ENCODE measurements at regions not wholly inside any gene's neighbourhood (a gene's known extent, or its start where the extent isn't known, plus 50 kb on each side); places are given as distances from the start of the nearest gene placed in this dataset.
"Not testable (repeated sequence)": the region's sequence is repeated elsewhere in the genome, so short reads cannot be mapped to it uniquely, and the experiment has no call there.

DNA sequence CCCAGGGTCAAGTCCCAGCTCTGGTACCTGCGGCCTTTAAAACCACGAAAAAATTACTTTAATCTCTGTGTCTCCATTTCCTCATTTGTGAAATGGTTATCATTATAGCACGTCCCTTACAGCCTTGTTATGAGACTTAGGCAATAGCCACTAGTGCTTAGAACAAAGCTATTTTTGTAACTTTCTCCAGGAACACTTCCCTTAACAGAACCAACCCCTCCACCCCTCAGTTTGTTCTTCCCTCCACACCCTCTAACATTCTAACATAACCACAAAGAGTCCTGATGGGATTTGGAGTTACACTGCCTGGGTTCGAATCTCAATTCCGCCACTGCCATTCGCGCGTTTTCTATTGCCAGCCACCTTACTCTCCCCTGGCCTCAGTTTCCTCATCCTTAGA, 2777.4 kb upstream of the TPTE start:
- H3K4me3 ChIP-seq (ENCODE audit: low read length); H3K9me3 ChIP-seq (ENCODE audit: low read length); POLR2A ChIA-PET; H3K27me3 Mint-ChIP-seq; H3K36me3 Mint-ChIP-seq; DNase-seq; H3K27ac ChIP-seq (ENCODE audit: low read depth, low read length); H3K4me3 Mint-ChIP-seq; H3K36me3 ChIP-seq (ENCODE audit: insufficient read depth, low read length); H3K27ac Mint-ChIP-seq; H3K9me3 Mint-ChIP-seq; CTCF ChIA-PET; H3K4me1 ChIP-seq (ENCODE audit: insufficient read depth, low read length); H3K27me3 ChIP-seq (ENCODE audit: insufficient read depth, low read length, poor library complexity, severe bottlenecking); H3K4me1 Mint-ChIP-seq: not testable (repeated sequence)

DNA sequence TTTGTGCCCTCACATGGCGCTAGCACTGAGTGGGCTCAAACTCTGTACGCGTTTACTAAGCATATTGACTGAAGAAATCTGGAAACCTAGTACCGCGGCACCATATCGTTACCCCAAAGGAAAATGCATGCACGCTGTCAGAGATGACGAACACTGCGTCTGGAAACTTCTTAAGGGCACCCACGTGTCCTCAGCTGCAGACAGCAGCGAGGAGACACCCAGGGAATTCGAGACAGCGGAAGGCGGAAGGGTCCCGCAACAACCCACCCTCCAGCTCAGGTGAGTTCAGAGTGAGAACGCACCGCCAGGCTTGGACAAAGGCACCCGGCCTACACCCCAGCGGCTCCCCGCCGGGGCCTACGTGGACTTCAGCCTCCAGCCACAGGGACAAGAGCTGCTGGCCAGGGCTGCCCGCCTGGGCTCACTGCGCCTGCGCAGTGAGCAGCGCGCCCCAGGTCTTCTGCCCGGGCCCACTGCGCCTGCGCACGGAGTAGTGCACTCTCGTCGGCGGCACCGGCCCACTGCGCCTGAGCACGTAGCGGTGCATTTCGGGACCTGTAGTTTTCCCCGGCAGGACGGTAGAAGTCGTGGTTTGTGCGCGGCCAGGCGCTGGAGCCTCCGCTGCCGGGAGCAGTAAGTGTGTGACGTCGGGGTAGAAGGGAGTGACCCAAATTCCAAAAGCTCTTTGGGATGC, 2776.8 kb upstream of the TPTE start:
- H3K9me3 Mint-ChIP-seq; H3K27me3 Mint-ChIP-seq; H3K9me3 ChIP-seq (ENCODE audit: low read length); H3K36me3 ChIP-seq (ENCODE audit: insufficient read depth, low read length); CTCF ChIA-PET; H3K27ac Mint-ChIP-seq; DNase-seq; H3K27me3 ChIP-seq (ENCODE audit: insufficient read depth, low read length, poor library complexity, severe bottlenecking); H3K4me1 Mint-ChIP-seq; H3K4me3 Mint-ChIP-seq; H3K27ac ChIP-seq (ENCODE audit: low read depth, low read length); POLR2A ChIA-PET; H3K4me3 ChIP-seq (ENCODE audit: low read length); H3K4me1 ChIP-seq (ENCODE audit: insufficient read depth, low read length); H3K36me3 Mint-ChIP-seq: not testable (repeated sequence)

DNA sequence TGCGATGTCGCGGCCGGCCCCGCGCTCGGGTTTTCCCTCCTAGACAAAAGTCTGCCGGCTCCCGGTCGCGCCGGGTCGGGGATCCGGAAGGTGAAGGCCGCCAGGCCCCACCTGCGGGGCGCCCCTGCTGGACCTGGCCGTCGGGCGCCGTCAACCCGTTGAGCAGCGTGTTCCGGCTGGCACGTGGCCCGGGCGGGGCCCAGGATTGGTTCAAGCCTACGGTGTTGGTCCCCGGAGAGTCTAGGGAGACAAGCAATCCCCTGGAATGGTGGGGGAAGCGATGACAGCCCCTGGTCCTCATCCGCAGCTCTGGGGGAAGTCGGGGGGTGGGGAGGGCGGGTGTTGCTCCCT, 2776.3 kb upstream of the TPTE start:
- not testable (repeated sequence) for DNase-seq; H3K27ac ChIP-seq (ENCODE audit: low read depth, low read length); H3K4me3 ChIP-seq (ENCODE audit: low read length)

GRCh38 chr21:7747964-7748363, 2773.4 kb upstream of the TPTE start:
- H3K4me1 ChIP-seq (ENCODE audit: insufficient read depth, low read length); H3K4me3 Mint-ChIP-seq; H3K9me3 ChIP-seq (ENCODE audit: low read length); H3K27ac ChIP-seq (ENCODE audit: low read depth, low read length); DNase-seq; H3K27me3 ChIP-seq (ENCODE audit: insufficient read depth, low read length, poor library complexity, severe bottlenecking); H3K36me3 ChIP-seq (ENCODE audit: insufficient read depth, low read length); H3K27ac Mint-ChIP-seq; H3K27me3 Mint-ChIP-seq; H3K9me3 Mint-ChIP-seq; CTCF ChIA-PET; H3K36me3 Mint-ChIP-seq; POLR2A ChIA-PET; H3K4me3 ChIP-seq (ENCODE audit: low read length); H3K4me1 Mint-ChIP-seq: not testable (repeated sequence)

More for the DNA sequence above, 2776.3 kb upstream of the TPTE start:
- H3K4me1 ChIP-seq (ENCODE audit: insufficient read depth, low read length); CTCF ChIA-PET; H3K9me3 Mint-ChIP-seq; H3K27ac Mint-ChIP-seq; H3K36me3 ChIP-seq (ENCODE audit: insufficient read depth, low read length); H3K9me3 ChIP-seq (ENCODE audit: low read length); POLR2A ChIA-PET; H3K4me3 Mint-ChIP-seq; H3K36me3 Mint-ChIP-seq; H3K27me3 ChIP-seq (ENCODE audit: insufficient read depth, low read length, poor library complexity, severe bottlenecking); H3K27me3 Mint-ChIP-seq; H3K4me1 Mint-ChIP-seq: not testable (repeated sequence)

DNA sequence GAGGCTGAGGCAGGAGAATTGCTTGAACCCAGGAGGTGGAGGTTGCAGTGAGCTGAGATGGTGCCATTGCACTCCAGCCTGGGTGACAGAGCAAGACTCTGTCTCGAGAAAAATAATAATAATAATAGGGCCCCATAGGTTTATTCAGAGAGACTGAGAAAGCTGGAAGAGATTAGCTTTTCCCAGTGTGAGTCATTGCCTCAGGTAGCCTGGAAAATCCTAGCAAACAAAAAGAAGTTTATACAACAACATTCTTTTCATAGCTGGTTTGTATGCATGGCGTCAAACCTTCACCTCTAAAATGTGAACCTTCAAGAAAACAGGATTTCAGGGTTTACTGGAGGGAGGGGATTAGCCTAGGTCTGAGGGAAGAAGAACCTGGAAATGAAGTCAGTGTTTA, 2768.8 kb upstream of the TPTE start:
- H3K36me3 ChIP-seq (ENCODE audit: insufficient read depth, low read length); H3K27ac ChIP-seq (ENCODE audit: low read depth, low read length); H3K4me3 ChIP-seq (ENCODE audit: low read length); H3K27me3 ChIP-seq (ENCODE audit: insufficient read depth, low read length, poor library complexity, severe bottlenecking); DNase-seq; H3K4me1 Mint-ChIP-seq; H3K9me3 ChIP-seq (ENCODE audit: low read length); H3K27ac Mint-ChIP-seq; H3K4me3 Mint-ChIP-seq; H3K36me3 Mint-ChIP-seq; POLR2A ChIA-PET; H3K9me3 Mint-ChIP-seq; CTCF ChIA-PET; H3K27me3 Mint-ChIP-seq; H3K4me1 ChIP-seq (ENCODE audit: insufficient read depth, low read length): not testable (repeated sequence)

DNA sequence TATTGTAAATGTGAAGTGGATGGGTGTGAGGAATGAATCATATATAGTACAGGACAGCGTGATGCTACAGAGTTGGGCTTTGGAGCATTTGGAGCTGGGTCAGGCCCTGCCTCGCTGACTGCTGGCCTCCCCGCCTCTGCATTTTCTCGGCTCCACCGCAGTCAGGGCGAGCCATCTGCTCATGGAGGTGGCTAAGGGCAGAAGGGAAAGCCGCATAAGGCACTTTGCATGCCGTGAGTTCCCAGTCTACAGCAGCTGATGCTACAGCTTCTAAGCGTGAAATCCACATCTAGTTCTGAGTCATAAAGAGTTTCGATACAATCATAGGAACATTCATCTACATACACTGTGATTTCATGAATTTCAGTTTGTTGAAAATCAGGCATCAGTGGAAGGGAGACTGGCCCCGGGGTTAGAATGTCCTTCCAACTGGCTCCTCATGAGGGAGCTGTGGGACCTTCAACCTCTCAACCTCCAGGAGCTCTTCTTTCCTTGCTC, 2768.0 kb upstream of the TPTE start:
- CTCF ChIA-PET; H3K4me3 ChIP-seq (ENCODE audit: low read length); POLR2A ChIA-PET; H3K4me1 Mint-ChIP-seq; DNase-seq; H3K9me3 Mint-ChIP-seq; H3K36me3 ChIP-seq (ENCODE audit: insufficient read depth, low read length); H3K36me3 Mint-ChIP-seq; H3K9me3 ChIP-seq (ENCODE audit: low read length); H3K27me3 Mint-ChIP-seq; H3K4me3 Mint-ChIP-seq; H3K27ac Mint-ChIP-seq; H3K4me1 ChIP-seq (ENCODE audit: insufficient read depth, low read length); H3K27ac ChIP-seq (ENCODE audit: low read depth, low read length); H3K27me3 ChIP-seq (ENCODE audit: insufficient read depth, low read length, poor library complexity, severe bottlenecking): not testable (repeated sequence)

- H3K4me3 ChIP-seq (ENCODE audit: low read length); H3K36me3 Mint-ChIP-seq; POLR2A ChIA-PET; H3K4me1 ChIP-seq (ENCODE audit: insufficient read depth, low read length); CTCF ChIA-PET; H3K9me3 Mint-ChIP-seq; H3K27me3 ChIP-seq (ENCODE audit: insufficient read depth, low read length, poor library complexity, severe bottlenecking); H3K4me1 Mint-ChIP-seq; DNase-seq; H3K27ac Mint-ChIP-seq; H3K27ac ChIP-seq (ENCODE audit: low read depth, low read length); H3K36me3 ChIP-seq (ENCODE audit: insufficient read depth, low read length); H3K4me3 Mint-ChIP-seq; H3K9me3 ChIP-seq (ENCODE audit: low read length); H3K27me3 Mint-ChIP-seq: not testable (repeated sequence)
Measured at GRCh38 chr21:7769985-7770384, 2751.4 kb upstream of the TPTE start.

DNA sequence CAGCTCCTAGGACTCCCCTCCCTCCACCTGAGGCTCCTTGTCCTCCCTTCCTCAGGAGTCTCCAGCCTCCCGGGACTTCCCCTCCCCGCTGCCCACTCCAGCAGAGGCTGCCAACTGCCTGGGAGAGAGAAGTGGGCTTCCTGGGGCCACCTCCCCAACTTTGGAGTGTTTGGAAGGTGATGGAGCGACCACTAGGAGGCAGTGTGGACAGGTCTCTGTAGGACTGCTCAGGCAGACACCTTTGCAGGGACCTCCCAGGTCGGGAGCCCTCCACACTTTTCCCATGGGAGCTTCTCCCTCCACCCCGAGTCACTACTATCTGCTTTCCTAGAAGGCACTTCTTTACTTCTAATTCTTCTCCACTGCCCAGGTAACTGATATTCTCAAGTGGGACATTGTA, 2747.2 kb upstream of the TPTE start:
- H3K36me3 Mint-ChIP-seq; POLR2A ChIA-PET; H3K27me3 Mint-ChIP-seq; H3K9me3 ChIP-seq (ENCODE audit: low read length); H3K27ac Mint-ChIP-seq; CTCF ChIA-PET; H3K4me3 ChIP-seq (ENCODE audit: low read length); H3K27me3 ChIP-seq (ENCODE audit: insufficient read depth, low read length, poor library complexity, severe bottlenecking); H3K4me1 Mint-ChIP-seq; H3K4me1 ChIP-seq (ENCODE audit: insufficient read depth, low read length); H3K4me3 Mint-ChIP-seq; H3K36me3 ChIP-seq (ENCODE audit: insufficient read depth, low read length); H3K27ac ChIP-seq (ENCODE audit: low read depth, low read length); DNase-seq; H3K9me3 Mint-ChIP-seq: not testable (repeated sequence)

- H3K4me3 ChIP-seq (ENCODE audit: low read length); H3K9me3 Mint-ChIP-seq; H3K27me3 Mint-ChIP-seq; H3K36me3 ChIP-seq (ENCODE audit: insufficient read depth, low read length); POLR2A ChIA-PET; H3K27ac ChIP-seq (ENCODE audit: low read depth, low read length); CTCF ChIA-PET; H3K4me1 Mint-ChIP-seq; H3K9me3 ChIP-seq (ENCODE audit: low read length); H3K4me1 ChIP-seq (ENCODE audit: insufficient read depth, low read length); H3K27me3 ChIP-seq (ENCODE audit: insufficient read depth, low read length, poor library complexity, severe bottlenecking); H3K36me3 Mint-ChIP-seq: not testable (repeated sequence)
- peak; percentile 1 to 54 (median 30) for DNase-seq
- Mint-ChIP-seq H3K4me3 (peak overlapping the region; percentile 45 to 88 (median 73)), H3K27ac (peak overlapping the region; percentile 74 to 99 (median 94))
Measured at GRCh38 chr21:7775327-7775984, 2745.9 kb upstream of the TPTE start.

All from CD8-positive, alpha-beta memory T cell (primary cell).